NCI-H2171 treated with DMSO at 0.1 percent for 48 hours (cell line): ENCODE measurements at regions not wholly inside any gene's neighbourhood (a gene's known extent, or its start where the extent isn't known, plus 50 kb on each side); places are given as distances from the start of the nearest gene placed in this dataset.

Experiments used
- DNase-seq: peaks from one replicate; lab custom pipeline; 2025; lab: John Stamatoyannopoulos, UW

DNA sequence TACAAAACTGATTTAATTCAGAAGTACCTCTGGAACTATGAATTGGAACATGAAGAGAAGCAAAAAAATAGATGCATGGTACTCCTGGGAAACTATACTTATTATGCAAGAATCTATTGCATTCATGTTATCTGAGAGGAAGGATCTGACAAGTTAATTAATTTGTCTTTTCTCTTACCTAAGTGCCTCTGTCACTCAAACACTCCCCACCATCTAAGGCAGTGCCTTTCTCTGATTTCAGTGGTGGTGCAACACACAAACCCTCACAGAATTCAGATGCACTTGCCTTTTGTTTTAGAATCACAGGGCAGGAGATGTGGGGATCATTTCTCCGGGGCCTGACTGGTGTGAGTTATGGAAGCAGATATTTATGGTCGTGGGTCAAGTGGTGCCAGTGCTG is 52.5 kb upstream of the C9orf72 start:
- no peak for DNase-seq

DNA sequence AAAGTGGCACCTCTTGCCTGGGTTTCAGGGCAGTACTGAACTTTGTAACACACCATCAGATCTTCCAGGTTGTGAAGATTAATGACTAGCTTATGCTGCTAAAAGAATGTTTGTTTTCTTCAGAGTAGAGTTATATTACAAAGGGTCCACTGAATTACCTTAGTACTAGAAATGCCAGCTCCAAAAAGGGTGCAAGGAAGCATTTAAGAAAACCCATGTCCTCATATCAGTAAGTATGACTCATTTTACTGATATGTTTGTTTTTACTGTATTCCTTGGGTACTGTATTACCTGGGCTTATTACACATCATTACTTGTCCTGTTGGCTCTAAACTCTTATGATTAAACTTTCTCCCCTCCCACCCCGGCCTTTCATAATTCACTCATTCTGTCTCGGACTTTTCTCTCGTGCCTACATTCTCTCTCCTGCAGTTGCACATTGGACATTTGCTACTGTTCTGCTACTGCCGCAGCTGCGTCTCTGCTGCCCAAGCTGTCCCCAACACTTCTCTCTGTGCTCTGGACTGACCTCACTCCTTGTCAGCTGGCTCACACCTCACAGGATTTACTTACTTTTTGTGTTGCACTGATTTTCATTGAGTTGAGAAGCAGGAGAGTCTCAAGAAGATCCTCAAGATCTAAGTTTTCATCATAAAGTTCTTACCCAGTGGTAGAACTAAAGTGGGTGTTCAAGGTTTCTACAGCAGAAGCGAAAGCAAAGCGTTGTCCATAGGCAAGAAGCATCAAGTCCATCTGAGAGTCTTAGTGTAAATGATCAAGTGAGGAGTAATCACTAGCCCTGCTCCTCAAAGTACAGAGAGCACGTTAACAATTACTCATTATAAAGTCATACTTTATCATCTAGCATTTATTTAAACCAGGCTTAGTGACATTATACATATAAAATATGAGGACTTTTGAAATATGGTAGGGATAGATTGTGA is 53.2 kb upstream of the C9orf72 start:
- DNase-seq = no peak

- no peak for DNase-seq
Measured at GRCh38 chr9:27627188-27627564, 53.9 kb upstream of the C9orf72 start.

DNA sequence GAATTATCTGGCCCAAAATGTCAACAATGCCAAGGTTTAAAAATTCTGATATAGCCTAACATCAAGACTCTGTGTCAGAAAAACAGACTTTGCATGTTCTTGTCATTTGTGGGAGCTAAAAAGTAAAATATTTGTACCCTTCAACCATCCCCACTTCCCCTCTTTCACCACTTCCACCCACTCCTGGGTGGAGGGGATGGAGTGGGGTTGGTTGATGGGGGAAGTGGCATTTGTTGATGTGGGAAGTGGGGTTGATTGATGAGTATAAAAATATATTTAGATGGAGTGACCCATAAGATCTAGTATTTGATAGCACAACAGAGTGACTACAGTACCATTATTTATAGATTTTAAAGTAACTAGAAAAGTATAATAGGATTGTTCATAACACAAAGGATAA is 55.0 kb upstream of the C9orf72 start:
- DNase-seq = no peak

DNA sequence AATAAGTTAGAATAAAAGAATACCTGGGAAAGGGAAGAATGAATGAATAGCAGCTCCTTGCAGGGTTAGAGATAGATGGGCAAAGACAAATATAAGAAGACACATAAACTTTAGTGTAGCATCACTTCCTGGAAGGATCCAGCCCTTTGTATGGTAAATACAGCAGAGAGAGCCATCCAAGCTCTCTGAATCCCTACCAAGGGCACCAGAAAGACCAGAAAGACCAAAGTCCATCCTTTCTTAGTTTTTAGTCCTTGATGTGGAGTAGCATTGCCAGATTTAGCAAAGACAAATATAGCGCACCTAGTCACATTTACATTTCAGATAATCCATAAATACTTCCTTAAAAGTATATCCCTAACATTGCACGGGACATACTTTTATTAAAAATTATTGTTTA is 56.1 kb upstream of the C9orf72 start:
- no peak for DNase-seq

DNA sequence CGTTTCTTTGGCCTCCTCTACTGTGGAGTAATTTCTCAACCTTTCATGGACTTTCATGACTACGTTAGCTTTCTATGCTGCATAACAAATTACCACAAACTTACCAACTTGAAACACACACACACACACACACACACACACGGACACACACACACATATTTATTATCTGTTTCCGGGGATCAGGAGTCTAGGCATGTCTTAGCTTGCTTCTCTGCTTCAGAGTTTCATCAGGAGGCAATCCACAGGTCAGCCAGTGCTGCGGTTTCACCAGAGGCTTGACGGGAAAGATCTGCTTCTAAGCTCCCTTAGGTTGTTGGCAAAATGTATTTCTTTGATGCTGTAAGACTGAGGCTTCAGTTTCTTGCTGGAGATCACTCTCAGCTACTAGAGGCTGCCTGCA is 59.0 kb upstream of the C9orf72 start:
- DNase-seq = no peak

GRCh38 chr9:27633764-27634163 is 60.5 kb upstream of the C9orf72 start:
- no peak for DNase-seq

GRCh38 chr9:27634879-27635278 is 61.6 kb upstream of the C9orf72 start:
- no peak for DNase-seq

DNA sequence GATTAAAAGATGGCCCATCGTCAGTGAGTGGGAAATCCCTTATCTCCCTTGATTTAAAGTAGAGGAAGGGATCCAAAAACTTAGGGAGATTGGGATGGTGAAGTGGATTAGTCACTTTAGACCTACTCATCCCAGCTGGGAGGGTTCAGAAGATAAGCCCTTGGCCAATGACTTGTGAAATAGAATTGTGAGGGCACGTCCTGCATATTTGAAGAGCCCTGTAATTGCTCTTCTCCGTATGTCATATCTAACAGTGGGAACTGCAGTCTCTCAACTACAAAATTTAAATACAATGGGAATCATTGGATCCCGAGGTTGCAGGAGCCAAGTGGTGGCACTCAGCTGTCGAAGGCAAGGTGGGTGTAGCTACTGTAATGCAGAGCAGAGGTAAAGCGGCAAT is 65.4 kb upstream of the C9orf72 start:
- no peak for DNase-seq

DNA sequence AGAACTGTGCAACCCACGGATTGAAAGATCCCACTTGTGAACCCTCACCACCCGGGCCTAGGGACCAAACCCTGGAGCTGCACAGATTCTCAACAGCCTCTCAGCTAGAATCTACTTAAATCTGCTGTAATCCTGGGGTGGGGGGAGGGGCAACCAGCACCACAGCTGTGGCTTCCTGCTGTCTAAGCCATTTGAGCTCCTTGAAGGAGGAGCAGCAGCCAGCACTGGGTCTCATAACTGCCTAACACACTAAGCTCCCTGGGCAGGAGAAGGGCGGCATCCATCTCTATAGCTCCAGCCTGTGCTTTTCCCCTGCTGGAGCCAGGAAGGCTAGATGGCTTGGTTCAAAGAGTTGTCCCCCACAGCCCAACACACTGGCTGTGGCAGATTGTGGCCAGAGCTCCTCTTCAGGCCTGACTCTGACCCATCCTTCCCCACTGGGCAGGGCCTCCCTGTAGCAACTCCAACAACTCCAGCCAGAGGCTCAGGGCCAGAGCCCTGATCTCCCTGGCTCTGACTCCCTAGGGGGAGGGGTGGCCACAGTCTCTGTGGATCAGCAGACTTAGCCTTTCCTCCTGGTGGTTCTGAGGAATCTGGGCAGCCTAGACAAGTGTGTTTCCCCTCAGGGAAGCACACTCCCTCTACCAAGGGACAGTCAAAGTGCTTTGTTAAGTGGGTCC is 72.0 kb upstream of the C9orf72 start:
- peak; percentile 9 for DNase-seq

- no peak for DNase-seq
Measured at GRCh38 chr9:27653246-27653645, 80.0 kb upstream of the C9orf72 start.

DNA sequence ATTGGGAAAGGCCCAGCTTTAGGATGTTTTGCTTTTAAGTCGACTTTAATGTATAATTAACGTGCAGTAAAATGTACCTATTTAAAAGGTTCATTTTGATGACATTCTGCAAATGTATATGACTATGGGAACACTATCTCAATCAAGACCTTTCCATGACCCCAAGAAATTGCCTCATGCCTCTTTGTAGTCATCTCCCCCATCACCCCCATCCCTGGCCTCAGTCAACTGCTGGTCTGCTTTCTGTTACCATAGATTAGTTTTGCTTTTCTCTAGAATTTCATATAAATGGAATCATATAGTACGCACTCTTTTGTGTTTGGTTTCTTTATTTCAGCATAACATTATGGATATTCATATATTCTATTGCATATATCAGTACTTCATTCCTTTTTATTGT is 80.7 kb upstream of the C9orf72 start:
- no peak for DNase-seq

DNA sequence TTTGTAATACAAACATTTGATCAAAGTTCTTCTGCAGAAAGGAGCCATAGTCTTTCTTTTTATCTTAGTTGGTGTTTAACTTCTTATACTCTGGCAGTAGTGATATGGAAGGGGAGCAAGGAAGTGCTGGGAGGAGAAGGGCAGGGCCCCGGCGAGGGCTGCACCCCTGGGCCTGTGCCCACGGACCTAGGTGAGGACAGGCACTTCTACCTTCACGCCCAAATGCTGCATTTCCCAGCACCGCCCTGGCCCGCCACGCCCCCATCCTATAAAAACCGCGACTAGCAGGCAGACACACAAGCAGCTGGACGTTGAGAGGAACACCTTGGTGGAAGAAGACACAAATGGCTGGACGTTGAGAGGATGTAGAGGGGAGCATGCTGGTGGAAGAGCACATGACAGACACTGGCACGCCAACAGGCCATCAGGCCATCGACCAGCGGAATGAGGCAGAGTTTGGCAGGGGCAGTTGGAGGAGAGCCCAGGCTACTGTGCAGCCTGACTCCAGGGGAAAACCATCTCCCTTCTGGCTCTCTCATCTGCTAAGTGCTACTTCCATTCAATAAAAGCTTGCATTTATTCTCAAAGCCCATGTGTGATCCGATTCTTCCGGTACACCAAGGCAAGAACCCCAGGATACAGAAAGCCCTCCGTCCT is 81.5 kb upstream of the C9orf72 start:
- DNase-seq = no peak

DNA sequence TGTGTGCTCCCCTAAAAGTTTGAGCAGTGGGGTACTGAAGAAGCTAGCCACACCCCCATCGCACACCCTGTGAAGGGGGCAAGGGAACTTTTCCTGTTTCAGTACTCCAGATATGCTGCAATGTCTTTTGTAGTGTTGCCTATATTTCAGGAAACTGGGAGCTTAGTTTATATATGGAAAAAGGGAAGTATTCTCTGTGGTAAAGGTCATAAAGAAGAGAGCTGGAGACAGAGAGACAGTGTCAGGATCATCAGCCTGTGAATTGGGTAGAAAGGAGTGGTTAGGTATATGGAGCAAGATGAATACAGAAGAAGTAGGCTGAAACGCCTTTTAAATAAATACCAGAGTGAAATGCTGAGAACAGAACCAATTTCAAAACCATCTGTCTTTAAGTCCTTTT is 82.2 kb upstream of the C9orf72 start:
- DNase-seq = no peak

- no peak for DNase-seq
Measured at GRCh38 chr9:27659001-27659400, 85.7 kb upstream of the C9orf72 start.

- no peak for DNase-seq
Measured at GRCh38 chr9:27659571-27659970, 86.3 kb upstream of the C9orf72 start.

- no peak for DNase-seq
Measured at GRCh38 chr9:27660148-27660547, 86.9 kb upstream of the C9orf72 start.

DNA sequence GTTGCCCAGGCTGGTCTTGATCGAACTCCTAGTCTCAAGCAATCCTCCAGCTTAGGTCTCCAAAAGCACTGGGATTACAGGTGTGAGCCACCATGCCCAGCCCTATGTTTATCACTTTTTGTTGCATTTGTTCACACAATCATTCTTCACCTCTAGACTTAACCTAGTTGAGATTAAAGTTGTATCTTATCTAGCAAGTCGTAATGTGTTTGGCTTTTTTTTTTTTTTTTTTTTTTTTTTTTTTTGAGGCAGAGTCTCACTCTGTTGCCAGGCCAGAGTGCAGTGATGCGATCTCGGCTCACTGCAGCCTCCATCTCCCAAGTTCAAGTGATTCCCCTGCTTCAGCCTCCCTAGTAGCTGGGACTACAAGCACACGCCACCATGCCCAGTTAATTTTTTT is 90.2 kb upstream of the C9orf72 start:
- DNase-seq = no peak

DNA sequence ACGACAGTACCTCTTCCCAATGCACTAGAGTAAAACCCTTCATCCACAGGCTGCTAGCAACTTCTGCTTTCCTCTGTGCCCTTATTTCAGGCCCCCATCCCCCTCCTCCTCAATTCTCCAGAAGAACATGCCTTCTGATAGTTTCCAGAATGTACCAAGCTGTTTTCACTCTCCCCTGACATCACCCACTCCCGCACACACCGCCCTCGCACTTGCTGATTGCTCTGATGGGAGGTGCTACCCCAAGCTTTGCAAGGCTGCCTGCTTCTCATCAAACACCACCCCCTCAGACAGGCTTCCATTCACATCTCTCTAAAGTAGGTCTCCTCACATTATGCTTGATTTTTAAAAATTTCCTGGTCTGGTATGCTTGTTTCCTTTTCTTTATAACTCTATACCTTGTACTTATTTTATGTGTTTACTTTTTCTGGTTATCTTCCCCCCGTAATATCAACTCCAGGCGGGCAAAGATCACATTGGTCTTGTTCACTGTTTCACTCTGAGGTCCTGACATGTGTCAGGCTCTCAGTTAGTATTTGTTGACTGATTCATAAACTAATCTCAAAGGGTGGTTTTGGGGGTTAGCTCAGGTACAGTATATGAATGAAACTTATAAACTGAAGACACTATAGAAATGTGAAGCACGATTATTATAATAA is 91.0 kb upstream of the C9orf72 start:
- DNase-seq = no peak

GRCh38 chr9:27665136-27665535 is 91.9 kb upstream of the C9orf72 start:
- no peak for DNase-seq

DNA sequence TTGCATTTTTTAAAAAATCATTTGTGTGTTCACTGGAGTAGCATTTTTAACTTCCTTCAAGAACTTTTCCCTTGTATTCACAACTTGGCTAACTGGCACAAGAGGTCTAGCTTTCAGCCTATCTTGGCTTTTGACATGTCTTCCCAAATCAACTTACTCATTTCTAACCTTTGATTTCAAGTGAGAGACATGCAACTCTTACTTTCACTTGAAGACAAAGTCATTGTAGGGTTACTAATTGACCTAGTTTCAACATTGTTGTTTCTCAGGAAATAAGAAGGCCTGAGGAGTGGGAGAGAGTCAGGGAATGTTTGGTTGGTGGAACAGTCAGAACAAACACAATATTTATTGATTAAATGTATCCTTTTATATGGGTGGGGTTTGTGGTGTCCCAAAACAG is 95.0 kb upstream of the C9orf72 start:
- no peak for DNase-seq

DNA sequence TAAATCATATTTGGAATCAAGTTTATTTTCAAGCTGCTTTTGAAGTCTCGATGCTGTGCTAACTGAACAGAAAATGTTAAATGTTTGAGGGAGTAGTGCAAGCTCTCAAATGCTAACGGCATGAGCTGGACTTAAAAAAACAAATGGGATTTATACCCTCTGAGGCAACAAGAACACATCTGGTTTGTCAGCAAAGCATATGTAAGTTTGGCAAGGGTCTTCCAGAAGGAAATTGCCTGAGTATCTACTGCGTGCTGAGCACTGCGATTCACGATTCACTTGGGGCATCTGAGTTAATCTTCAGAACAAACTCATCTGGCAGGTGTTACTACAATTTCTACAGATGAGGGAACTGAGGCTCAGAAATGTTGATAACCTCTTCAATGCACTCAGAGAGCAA is 98.4 kb upstream of the C9orf72 start:
- DNase-seq = no peak

DNA sequence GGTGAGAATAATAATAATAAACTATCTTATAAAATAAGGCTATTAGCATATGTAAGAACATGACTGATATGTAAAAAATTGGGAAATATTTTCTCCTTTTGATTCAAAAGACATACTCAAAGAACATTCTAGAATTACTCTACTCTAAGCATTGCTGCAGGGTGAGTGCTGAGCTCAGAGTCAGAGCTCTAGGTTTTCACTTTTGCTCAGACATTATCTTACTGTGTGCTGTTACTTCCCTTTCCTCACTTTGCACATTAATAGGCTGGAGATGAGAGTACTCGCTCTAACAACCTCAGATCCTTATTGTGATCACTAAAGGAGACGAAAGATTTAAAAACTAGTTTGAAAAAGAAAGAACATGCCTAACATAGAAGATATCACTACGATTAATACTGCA is 99.4 kb upstream of the C9orf72 start:
- DNase-seq = no peak
